KOPT-K1 (cell line): ENCODE measurements at regions not wholly inside any gene's neighbourhood (a gene's known extent, or its start where the extent isn't known, plus 50 kb on each side); places are given as distances from the start of the nearest gene placed in this dataset.

Source experiments
- H3K27ac ChIP-seq: fragments of 200-600 bp; sonication (generic); 2 replicates; pipeline ENCODE4 v1.5.1; 2016; ENCODE audit warnings: antibody characterized with exemption, mild to moderate bottlenecking, low read depth, low read length; ENCODE audit not compliant: poor library complexity, severe bottlenecking
- H3K36me3 ChIP-seq: fragments of 200-600 bp; sonication (generic); 2 replicates; pipeline ENCODE4 v1.5.1; 2017; ENCODE audit warnings: antibody characterized with exemption, mild to moderate bottlenecking, low read length, moderate library complexity; ENCODE audit not compliant: insufficient read depth
- H3K9me3 ChIP-seq: fragments of 200-600 bp; sonication (generic); 2 replicates; pipeline ENCODE4 v1.5.1; 2017; ENCODE audit warnings: antibody characterized with exemption, low read length, mild to moderate bottlenecking; ENCODE audit not compliant: insufficient read depth, poor library complexity, severe bottlenecking

DNA sequence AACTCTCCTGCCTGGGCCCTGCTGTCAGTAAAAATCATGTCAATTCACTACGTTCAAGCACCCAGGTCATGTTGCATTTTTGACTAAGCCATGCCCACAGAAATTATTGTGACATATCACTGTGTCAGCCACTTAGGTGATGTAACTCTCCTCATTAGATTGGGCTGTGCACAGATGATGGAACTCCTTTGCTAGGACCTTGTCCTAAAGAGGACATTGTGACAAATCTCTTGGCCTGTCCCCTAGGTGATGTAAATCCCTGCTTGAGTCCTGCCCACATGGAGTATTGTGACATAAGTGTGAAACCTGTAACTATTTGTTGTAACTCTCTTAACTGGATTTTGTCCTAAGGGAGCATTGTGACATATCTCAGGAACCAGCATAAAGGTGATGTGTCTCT, 848.3 kb upstream of the TSPY4 start:
- Histone ChIP-seq H3K27ac (no peak overlapping the region), H3K36me3 (no peaks in the 10 kb centered on the region), H3K9me3 (peaks cover 56% of the 10 kb centered on the region)

DNA sequence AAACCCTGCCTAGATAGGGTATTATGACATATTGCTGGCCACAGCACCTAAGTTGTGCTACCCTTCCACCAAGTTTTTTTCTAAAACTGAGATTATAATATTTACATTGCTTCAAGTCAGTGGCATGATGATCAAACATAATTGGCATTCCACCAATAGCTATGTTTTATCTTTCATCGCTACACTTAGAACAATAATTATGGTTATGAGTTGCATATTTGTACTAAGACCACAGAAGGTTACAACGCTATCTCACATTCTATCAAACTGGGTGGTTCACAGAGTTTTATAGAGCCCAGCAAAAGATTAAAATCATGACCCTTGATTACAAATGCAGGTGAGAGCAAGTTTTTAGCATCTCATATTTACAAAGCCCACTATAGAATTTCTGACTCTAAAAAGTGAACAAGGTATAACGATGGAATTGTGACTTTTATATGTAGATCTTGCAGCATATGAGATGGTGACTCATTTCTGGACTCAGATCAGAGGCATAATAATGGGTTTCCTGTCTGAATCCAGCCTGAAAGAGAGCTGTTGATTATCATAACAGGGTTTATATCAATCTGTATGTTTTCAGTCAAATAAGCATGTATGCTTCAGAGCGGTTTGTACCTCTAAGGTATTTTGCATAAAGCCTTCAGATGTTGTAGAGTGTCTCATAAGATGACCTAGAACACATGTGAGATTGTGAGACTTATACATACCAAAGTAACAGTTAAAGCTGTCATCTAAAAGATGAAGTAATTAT, 847.2 kb upstream of the TSPY4 start:
- H3K36me3 ChIP-seq, result no peaks in the 10 kb centered on the region
- H3K27ac ChIP-seq, result no peak overlapping the region
- H3K9me3 ChIP-seq, result peaks cover 45% of the 10 kb centered on the region

DNA sequence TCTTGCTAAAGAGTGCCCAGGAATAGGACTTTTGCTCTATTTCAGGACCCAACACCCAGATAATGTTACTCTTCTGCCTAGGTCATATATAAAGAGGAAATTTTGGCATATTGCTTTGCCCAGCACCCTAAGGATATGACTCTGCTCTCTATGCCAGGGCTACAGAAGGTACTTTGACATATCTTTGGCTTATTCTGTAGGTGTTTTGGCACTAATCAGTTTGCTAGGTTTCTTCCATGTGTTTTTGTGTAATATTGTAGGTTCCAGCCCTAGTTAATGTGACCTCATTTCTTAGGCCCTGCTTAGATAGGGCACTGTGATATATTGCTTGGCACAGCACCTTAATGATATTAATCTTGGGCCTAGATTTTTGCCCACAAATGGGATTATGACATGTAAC, 842.9 kb upstream of the TSPY4 start:
- Histone ChIP-seq H3K9me3 (peaks cover 2% of the 10 kb centered on the region), H3K27ac (no peak overlapping the region), H3K36me3 (no peaks in the 10 kb centered on the region)

DNA sequence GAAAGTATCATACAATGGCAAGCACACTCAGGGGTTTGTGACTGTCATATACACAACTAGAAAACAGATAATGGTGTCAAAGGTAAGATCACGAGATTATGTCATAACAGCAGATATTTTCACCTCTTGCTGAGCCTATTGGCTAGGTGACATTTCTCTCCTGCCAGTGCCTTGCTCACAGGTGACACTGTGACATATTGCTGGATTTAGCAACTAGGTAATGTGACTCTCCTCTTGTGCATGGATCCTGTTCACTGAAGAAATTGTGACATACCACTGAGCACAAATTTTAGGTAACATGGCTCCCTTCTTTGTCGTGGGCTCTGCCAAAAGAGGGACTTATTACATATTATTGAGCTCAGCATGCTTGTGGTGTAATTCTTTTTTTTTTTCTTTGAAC, 842.0 kb upstream of the TSPY4 start:
- Histone ChIP-seq H3K9me3 (no peaks in the 10 kb centered on the region), H3K27ac (no peak overlapping the region), H3K36me3 (no peaks in the 10 kb centered on the region)

DNA sequence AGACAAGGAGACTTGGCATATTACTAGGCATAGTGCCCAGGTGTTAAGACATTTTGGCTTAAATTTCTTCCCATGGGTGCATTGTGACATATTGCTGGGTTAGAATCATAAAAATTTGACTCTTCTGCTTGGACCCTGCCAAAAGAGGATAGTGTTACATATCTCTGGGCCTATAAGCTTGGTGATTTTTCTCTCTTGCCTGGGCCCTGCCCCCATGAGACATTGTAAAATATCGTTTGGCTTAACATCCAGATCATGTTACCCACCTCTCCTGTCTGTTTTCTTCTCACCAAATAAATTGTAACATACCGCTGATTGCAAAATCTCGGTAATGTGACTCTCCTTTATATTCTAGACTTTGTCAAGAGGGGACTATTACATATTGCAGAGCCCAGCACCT, 836.4 kb upstream of the TSPY4 start:
- Histone ChIP-seq H3K9me3 (no peaks in the 10 kb centered on the region), H3K27ac (no peak overlapping the region)

DNA sequence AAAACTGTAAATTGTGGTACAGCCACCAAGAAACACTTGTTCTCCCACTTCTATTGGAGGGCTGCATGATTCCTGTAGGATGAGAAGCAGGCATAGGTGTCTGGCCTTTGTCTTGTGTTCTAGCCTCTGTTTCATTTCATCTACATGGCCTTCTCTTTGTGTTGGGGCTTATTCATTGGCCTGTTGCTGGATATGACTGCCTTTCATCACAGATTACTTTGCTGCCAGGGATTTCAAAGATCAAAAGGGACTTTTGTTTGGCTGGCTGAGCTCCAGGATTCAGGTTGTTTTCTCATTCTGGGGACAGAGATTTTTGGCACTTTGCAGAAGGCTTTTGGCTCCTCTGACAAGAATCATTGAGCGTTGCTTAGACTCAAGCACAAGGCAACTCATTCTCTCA, 803.8 kb upstream of the TSPY4 start:
- Histone ChIP-seq H3K27ac (no peak overlapping the region), H3K9me3 (no peaks in the 10 kb centered on the region), H3K36me3 (no peaks in the 10 kb centered on the region)

More for the DNA sequence above, 836.4 kb upstream of the TSPY4 start:
- H3K36me3 ChIP-seq, result no peaks in the 10 kb centered on the region

DNA sequence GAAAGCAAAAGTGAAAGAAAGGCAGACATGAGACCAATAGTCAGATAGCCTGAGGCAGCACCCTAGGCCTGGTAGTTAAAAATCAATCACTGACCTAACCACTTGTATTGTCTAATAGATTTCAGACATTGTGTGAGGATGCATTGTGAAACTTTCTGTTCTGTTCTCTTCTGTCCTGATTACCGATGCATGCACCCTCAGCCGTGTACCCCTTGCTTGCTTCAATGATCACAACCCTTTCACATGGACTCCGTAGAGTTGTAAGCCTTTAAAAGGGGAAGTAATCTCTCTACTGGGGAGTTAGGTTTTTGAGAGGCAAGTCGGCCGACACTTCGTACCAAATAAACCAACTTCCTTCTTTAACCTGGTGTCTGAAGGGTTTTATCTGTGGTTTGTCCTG, 801.6 kb upstream of the TSPY4 start:
- Histone ChIP-seq H3K27ac (peak overlapping the region; percentile 13), H3K9me3 (peaks cover 5% of the 10 kb centered on the region), H3K36me3 (no peaks in the 10 kb centered on the region)

DNA sequence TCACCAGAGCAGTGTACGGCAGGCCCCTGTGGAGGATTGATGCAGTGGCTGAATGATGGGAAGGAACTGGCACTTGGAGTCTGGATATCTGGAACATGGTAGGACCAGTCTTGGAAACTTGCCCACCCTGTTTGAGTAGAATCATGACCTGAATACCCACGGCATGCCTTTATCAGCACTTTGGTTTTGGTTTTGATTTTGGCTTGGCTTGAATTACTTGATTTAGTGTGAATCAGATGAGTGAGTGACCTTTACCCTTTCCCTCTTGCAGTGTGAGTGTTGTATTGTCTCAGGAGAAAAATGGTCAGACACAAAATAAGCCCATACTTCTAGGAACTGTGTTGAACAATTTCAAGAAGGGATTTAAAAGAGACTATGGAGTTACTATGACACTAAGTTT, 801.0 kb upstream of the TSPY4 start:
- Histone ChIP-seq H3K27ac (no peak overlapping the region), H3K9me3 (peaks cover 5% of the 10 kb centered on the region), H3K36me3 (no peaks in the 10 kb centered on the region)

DNA sequence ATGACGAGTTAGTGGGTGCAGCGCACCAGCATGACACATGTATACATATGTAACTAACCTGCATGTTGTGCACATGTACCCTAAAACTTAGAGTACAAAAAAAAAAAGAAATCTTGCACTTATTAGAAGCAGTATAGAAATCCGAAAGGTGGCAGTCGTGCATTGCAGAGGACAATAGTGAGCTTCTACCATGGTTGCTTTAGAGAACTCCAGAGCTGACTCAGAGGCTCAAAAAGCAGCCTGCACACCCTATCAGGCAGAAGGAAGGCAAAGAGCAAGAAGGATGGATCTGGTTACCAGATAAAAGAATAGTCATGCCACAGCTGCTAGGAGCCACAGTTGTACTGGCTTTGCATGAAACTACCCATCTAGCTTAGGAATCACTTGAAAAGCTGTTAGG, 796.0 kb upstream of the TSPY4 start:
- Histone ChIP-seq H3K9me3 (peaks cover 5% of the 10 kb centered on the region), H3K27ac (no peak overlapping the region)

DNA sequence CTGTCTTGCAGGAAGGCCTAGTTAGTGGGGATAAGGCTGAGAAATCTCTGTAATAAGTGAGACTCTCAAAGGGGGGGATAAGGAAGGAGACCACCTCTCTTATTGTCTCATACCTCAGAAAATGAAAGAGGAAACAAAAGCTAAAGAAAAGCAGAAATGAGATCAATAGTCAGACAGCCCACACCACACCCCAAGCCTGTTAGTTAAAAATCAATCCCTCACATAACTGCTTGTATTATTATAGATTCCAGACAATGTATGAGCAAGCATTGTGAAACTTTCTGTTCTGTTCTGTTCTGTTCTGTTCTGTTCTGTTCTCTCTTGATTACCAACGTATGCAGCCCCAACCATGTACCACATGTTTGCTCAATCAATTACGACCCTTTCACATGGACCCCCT, 792.5 kb upstream of the TSPY4 start:
- peaks cover 2% of the 10 kb centered on the region for H3K9me3 ChIP-seq
- H3K36me3 ChIP-seq, result no peaks in the 10 kb centered on the region
- H3K27ac ChIP-seq, result no peak overlapping the region

More for the DNA sequence above, 796.0 kb upstream of the TSPY4 start:
- H3K36me3 ChIP-seq, result no peaks in the 10 kb centered on the region

DNA sequence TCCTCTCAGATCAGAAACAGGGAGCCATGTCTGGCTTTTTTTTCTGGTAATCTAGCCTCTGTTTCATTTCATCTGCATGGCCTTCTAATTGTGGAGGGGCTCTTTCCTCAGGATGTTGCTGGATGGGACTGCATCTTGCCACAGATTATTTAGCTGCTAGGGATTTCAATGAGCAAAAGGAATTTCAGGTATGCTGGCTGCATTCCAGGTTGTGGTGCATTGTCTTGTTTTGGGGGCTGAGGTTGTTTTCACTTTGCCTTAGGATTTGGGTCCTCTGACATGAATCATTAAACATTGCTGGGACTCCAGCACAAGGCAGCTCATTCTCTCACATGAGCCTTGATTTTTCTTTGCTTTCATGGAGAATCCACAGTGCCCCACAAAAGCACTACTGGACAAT, 789.3 kb upstream of the TSPY4 start:
- Histone ChIP-seq H3K27ac (no peak overlapping the region), H3K36me3 (no peaks in the 10 kb centered on the region), H3K9me3 (no peaks in the 10 kb centered on the region)

DNA sequence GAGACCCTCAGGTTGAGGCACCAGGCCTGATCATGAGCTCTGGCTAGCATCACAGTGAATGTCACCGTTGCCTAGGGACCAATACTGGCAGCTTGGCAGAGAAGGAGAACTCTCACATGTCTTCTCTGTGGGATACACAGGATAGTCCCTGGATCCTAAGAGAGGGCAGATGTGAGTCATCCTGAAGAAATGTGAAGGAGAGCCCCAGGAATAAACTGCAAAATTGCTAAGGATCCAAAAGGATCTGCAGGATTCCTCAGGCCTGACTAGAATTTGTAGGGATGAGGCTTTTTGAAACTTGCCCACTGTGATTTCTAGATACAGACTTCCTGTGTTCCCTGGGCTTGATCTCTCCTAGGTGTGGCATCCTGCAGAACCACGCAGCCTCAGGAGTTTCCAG, 785.9 kb upstream of the TSPY4 start:
- Histone ChIP-seq H3K9me3 (no peaks in the 10 kb centered on the region), H3K36me3 (no peaks in the 10 kb centered on the region), H3K27ac (no peak overlapping the region)

DNA sequence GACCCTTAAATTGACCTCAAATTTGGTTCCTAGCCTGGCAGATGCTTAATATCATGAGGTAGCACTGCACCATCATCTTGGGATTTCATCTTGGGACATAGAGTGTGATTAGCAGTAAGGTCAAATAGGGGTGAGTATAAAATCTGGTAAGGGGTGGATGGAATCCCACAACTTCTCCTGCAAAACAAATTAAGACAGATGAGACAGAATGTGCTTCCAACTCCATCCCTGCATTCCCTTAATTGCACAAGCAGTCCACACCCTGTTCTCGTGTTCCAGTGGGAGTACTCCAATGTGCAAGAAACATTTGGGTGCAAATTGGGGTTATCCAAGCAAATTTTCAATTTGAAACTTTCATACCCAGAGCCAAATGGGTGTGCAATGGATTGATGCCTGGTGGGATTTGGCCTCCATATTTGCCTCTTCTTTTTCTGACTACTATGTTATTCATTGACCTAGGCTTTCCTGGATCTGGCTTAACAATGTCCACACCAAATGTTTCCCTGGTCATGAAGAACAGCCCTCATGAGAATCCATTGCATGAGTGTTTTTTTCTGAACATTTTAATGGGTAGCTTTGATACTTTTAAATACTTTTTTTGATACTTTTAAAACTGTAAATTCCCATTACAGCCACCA, 785.0 kb upstream of the TSPY4 start:
- Histone ChIP-seq H3K9me3 (no peaks in the 10 kb centered on the region), H3K27ac (no peak overlapping the region), H3K36me3 (no peaks in the 10 kb centered on the region)

DNA sequence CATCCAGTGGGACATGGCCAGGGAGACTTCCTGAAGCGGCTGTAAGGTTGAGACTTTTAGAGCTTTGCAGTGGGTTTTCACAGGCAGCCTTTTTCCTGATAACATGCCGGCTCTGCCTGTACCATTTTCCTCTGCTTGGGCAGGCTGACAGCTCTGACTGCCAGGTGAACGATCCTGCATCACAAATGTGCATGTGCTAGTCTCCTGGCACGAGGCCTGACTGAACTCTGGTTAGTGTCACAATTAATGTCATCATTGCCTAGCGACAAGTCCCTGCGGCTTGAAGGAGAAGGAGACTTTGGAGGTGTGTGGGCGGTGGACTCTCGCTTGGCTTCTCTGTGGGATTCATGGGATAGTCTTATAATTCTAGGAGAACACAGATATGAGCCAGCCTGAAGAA, 783.6 kb upstream of the TSPY4 start:
- Histone ChIP-seq H3K9me3 (no peaks in the 10 kb centered on the region), H3K36me3 (no peaks in the 10 kb centered on the region), H3K27ac (no peak overlapping the region)

DNA sequence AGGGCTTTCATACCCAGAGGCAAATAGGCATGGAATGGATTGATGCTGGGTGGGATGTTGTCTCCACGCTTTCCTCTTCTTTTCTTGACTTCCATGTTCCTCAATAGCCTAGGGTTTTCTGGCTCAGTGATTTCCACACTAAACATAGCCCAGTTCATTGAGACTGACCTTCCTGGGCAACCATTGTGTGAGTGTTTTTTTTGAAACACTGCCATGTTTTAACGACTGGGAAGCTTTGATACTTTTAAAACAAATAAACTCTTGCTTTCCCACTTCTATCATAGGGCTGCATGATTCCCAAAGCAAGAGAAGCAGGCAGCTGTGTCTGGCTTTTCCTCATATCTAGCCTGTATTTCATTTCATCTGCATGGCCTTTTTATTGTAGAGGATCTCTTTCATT, 775.9 kb upstream of the TSPY4 start:
- Histone ChIP-seq H3K36me3 (no peaks in the 10 kb centered on the region), H3K9me3 (no peaks in the 10 kb centered on the region), H3K27ac (no peak overlapping the region)

DNA sequence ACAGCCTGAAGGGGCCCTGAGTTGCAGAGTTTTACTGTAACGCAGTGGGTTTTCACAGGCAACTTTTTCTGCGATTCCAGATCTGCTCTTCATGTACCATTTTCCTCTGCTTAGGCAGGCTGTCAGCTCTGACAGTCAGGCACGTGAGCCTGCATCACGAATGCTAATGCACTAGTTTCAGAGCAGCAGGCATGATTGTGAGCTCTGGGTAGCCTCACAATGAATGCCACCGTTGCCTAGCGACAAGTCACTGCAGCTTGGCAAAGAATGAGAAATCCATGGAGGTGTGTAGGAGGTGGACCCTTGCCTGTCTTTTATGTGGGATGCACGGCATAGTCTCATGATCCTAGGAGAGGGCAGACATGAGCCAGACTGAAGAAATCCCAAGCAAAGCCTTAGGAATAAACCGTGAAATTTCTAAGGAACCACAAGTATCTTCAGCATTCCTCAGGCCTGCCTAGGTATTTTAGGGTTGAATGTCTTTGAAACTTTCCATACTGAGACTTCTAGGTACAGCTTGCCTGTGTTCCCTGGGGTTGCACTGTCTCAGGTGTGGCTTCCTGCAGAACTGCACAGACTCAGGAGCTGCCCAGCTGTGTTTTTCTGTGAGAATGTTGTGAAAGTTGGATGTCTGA, 774.7 kb upstream of the TSPY4 start:
- H3K9me3 ChIP-seq, result no peaks in the 10 kb centered on the region
- H3K36me3 ChIP-seq, result no peaks in the 10 kb centered on the region
- no peak overlapping the region for H3K27ac ChIP-seq
